Left kidney (tissue), 1 donor: ENCODE measurements at regions not wholly inside any gene's neighbourhood (a gene's known extent, or its start where the extent isn't known, plus 50 kb on each side); places are given as distances from the start of the nearest gene placed in this dataset.
A peak's percentile ranks its signal among the peaks of the same experiment; 100 is the strongest.

Experiments used
- DNase-seq: peaks from one replicate; pipeline ENCODE4 v3.0.0-alpha.2; 2013

DNA sequence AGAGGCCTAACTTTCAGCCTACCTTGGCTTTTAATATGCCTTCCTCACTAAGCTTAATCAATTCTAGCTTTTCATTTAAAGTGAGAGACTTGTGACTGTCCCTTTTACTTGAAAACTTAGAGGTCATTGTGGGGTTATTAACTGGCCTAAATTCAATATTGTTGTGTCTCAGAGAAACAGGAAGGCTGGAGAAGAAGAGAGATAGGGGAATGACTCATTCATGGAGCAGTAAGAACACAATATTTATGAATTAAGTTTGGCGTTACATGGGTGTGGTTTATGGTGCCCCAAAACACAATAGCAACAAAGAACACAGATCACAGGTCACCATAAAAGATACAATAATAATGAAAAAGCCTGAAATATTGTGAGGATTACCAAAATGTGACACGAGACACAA is 612.1 kb downstream of the TBC1D4 start:
- DNase-seq, result no peak

DNA sequence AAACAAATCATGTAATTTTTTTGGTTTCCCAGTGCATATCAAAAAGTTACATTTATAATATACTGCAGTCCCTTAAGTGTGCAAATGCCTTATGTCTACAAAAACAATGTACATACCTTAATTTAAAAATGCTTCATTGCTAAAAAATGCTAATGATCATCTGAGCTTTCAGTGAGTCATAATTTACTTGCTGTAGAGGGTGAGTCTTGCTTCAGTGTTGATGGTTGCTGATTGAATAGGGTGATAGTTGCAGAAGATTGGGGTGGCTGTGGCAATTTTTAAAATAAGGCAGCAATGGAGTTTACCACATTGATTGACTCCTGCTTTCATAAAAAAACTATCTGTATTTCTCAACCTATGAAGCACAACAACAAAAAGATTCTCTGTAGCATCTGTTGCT is 613.9 kb downstream of the TBC1D4 start:
- no peak for DNase-seq

DNA sequence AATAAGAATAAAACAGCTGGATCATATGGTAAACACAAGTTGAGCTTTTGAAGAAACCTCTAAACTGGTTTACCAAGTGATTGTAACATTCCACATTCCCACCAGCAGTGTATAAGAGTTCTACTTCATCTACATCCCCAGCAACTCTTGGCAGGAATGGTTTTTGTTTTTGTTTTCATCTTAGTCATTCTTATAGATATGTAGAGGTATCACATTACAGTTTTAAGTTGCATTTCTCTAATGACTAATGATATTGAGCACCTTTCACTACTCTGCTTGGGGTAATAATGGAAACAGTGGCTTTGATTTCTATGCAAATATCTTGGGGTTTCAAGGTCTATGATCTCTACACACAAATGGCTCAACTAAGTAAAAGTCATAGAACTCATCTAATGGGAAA is 614.5 kb downstream of the TBC1D4 start:
- DNase-seq, result no peak

DNA sequence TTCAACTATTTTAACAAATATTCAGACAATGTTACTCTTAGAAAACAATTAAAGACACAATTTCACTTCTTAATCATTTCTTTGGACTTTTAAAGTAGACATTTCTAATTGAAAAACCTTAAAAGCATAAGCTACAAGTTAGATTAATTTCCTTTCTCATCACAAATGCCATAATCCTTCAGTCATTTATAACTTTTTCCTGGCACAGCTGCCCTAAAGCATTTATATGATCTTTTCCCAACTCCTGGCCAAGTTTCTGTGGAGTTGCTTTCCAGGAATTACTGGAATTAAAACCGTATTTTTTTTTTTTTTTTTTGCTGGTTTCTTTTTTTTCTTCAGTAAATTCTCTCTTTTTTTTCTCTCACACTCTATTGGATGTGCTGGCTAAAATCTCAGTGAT is 615.9 kb downstream of the TBC1D4 start:
- no peak for DNase-seq

DNA sequence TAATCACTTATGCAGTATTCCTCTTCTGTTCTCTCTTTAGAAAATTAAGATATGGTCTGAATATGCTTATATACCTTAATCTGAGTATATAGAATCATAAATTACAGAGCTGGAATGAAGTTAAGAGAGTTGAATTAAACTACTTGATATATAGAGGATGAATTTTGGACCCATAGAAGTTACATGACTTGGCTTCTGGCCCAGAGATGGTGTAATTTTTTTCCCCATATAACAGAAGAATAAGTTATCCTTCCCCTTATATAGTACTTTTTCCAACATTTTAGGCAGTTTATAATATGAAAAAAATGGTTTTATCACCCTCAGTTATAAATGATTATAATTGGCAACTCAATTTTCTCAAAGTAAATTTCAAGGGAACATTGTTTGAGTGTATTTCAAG is 616.3 kb downstream of the TBC1D4 start:
- no peak for DNase-seq

DNA sequence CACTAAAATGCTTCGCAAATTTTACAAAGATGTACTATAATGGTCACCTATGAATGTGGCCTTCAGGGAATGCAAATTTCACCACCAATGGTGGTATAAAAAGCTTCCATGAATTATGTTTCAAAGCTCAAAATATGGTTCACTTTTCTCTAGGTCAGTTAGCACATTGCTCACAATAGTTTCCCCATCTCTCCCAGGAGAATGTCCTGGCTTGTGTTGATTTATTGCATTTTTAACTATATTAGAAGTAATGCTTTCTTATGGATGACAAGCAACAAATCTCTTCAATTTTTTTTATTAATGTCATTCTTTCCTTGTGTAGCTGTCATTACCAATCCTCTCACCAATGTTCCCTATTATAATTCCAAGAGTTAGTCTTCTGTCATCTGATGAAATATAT is 621.2 kb downstream of the TBC1D4 start:
- no peak for DNase-seq

DNA sequence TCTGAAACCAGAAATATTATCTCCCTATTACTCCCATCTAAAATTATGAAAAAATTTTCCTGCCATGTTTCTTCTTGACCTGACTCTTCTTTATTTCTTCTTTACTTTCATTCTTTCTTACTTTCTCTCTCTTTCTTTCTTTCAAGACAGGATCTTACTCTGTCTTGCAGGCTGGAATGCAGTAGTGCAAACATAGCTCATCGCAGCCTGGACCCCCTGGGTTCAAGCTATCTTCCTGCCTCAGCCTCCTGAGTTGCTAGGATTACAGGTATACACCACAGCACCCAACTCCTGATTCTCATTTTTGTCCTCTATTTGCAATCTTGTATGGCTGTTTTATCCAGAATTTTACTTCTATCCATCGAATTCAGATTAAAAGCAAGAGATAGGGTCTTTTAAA is 631.1 kb downstream of the TBC1D4 start:
- no peak for DNase-seq

DNA sequence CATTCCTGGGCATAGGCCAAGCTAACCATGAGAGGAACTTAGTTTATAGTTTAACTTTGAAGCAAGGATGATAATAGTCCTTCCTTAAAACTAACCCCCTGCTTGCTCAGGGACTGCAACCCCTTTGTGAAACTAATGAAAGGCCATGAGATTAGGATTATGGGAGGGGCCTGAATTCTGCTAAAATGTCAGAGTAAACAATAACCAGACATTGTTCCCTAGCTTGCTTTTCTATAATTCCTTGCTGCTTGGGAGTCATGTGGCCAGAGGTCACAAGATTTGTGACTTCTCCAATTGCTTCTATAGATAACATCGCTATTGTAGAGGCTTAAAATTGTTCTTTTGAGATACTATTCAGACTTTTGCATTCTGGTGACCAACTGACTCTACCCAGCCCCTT is 634.0 kb downstream of the TBC1D4 start:
- no peak for DNase-seq

DNA sequence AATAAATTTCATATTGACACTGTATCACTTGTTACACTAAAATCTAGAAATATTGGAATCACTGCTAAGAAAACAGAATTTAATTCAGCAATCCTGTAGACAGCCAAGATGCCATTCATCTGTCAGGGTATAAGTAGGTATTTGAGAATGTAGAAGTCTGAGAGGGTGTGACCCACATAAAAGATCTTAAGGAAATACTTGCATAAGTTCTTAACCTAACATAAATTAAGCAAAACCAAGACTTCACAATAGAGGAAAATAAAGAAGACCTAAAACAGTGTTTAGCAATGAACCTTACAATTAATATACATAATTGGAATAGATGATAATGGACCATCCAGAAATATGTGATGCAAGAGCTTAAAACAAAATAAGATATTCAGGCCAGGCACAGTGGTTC is 636.2 kb downstream of the TBC1D4 start:
- DNase-seq, result no peak

DNA sequence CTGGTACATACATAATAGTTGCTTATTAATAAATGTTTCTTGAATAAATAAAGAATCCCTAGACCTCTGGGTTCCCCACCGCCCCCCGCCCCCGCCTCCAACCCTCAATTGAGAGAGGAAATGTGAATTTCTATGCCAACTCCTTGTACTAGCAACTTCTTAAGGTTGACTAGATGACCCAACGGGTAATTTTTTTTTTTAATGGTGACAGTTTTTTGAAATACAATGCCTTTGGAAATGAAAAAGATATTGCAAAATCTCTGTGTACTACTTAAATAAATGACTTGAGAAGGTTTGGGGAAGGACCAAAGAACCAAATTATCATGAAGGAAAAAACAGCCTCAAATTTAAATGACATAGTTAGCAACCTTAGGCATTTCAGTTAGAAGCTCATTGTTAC is 640.3 kb downstream of the TBC1D4 start:
- no peak for DNase-seq

DNA sequence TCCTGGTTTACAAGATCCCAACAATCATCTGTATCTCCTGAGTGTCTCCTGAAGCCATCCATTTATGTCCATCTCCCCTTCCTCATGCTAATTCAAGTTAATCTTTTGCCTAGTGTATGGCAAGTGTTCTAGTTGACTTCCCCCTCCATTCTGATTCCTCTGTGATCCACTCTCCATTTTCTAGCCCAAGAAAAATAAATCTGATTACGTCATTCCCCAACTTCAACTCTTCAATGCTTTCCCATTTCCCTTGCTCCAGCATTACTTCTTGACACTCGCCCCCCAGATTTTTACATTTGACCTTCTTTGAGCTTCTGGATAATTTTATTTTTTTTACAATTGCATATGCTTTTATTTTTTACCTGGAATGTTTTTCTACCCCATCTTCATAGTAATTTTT is 640.8 kb downstream of the TBC1D4 start:
- DNase-seq, result no peak

DNA sequence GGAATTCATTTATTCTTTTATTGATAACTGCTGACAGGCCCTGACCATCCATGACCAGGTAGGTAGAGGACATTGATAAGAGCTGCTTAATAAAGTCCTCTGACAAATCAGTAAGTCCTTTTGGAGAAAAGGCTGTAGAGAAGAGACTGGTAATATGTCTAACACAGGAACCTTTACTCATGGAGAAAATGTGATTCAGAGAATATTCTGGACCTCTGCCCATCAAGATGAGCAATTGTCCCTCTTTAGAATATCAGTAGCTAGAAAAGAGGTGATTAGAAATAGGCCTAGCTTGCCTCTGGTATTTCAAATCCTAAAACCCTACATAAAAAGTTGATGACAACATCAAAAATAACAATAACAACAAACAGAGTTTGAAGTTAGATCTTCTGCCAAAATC is 642.3 kb downstream of the TBC1D4 start:
- DNase-seq, result no peak

DNA sequence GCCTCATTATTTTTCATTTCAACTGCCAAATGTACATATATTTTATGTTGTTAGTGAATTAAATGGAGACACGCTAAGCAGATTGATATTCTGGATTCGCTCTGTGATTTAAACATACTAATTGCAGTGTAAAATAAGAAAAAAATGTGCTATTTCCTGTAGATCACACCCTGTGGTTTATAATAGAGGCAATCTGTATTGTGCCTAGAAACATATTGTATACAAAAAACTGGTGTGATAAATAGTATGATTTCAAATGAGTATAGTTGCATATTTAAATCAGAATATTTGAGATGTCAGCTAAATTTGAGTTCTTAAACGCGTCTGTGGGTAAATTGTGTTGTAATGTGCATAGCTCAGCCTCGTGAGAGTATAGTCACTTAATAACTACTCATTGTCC is 643.9 kb downstream of the TBC1D4 start:
- no peak for DNase-seq

DNA sequence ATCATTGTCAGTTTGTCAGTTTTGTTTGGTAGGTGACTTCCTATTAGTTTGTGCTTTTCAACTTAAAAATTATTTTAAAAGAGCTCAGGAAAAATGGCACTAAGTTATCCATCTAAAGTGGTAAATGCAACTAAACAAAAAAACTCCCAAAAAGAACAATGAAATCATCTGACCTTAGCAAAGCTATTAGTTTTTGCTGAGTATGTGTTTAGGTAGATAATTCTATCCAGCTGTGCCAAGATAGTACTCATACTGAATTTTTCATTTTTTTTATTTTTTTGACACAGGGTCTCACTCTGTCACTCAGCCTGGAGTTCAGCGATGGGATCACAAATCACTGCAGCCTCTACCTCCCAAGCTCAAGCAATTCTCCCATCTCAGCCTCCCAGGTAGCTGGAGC is 645.3 kb downstream of the TBC1D4 start:
- DNase-seq, result no peak

DNA sequence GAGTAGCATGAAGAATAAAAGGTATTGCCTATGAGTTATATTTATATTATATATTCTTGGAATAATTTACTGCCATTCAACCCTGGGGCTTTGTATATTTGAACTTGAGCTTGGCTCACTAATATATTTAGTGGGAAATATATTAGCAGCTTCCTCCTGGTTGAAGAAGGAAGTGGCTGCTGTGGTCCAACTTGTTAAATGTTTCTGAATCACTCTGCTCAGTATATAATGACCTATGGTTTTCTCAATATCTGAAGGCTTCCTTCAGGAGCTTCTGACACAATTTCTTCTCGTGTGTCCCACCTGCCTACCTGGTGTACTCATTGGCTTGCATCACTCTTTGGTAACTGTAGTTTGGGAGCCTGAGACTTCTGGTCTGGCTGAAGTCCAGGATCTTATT is 646.4 kb downstream of the TBC1D4 start:
- DNase-seq, result no peak

DNA sequence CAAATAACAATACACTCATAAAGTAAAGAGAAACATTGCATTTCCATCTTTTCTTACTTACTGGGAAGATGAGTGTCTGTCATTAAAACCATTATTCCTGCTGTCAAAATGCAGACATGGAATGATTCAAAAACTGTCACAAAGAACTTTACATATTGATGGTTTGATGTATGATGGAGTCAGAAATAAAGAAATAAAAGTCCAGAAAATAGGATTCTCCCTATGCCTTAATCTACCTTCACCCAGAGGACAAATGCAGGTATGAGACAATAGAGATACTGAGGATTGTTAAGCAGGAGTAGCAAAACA is 656.1 kb downstream of the TBC1D4 start:
- no peak for DNase-seq

DNA sequence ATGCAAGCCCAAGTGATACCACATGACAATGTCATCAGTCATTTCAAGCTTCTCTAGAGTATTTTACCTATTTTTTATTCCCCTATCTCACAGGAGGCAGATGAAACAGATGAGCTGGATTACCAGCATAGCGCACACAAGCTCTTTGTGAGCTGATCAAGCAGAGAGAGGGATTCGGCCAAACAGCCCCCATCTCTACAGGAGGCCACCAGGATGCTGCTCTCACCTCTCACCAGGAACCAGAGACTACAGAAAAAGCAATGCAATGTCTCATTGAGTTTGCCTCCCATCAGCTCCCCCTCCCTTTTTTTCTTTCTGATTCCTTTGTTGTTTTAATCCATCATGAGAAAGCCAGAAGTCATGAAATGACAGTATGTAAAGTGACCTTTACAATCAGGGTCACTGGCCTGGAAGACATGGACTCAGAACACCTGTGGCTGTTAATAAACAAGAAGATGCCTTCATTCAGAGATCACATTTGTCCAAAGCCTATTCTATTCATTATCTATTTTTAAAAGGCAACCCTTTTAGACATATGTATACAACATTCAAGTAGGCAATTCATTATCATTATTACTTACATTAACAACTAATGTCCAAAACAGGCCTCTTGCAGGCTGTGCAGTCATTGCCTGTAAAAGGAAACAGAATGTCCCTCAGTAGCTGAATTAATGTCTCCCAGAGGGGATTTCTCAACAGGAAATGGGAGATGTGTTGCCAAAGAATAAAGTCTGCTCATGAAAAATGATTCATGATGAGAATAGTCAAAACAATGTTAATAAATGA is 656.6 kb downstream of the TBC1D4 start:
- DNase-seq, result peak; percentile 6

DNA sequence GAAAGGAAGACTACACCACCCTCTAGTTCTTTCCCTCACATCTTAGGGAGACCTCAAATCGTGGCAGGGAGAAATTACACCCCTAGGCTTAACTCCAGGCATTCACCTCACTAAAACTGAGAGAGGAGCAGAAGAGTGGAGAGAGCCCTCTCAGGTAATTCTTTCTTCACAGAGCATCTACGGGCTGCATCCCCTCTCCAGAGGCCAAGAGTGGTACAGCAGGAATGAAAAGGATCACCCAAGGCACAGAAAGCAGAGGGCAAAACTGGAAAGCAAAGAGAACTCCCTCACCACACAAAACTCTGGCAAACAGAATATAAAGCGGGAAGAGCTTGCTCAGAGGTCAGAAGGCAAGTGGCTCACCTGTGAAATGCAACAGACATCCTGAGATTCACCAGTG is 661.2 kb downstream of the TBC1D4 start:
- DNase-seq, result no peak

DNA sequence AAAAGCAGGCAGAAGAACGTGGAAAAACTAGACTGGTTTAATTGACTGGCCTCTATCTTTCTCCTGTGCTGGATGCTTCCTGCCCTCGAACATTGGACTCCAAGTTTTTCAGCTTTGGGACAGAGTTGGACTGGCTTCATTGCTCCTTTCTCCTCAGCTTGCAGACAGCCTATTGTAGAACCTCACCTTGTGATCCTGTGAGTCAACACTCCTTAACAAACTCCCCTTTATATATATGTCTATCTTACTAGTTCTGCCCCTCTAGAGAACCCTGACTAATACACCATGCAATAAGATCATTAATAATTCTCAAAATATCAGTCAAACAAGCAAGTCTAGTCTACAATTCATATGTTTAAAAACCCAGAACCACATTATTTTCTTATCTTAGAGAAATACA is 662.4 kb downstream of the TBC1D4 start:
- DNase-seq, result no peak

DNA sequence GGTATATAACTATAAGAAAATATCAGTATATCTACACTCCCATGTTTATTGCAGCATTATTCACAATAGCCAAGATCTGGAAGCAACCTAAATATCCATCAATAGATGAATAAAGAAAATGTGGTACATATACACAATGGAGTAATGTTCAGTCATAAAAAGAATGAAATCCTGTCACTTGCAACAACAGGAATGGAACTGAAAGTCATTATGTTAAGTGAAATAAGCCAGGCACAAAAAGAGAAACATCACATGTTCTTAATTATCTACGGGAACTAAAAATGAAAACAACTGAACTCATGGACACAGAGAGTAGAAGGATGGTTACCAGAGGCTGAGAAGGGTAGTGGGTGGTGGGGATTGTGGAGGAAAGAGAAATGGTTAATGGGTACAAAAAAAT is 665.2 kb downstream of the TBC1D4 start:
- no peak for DNase-seq

DNA sequence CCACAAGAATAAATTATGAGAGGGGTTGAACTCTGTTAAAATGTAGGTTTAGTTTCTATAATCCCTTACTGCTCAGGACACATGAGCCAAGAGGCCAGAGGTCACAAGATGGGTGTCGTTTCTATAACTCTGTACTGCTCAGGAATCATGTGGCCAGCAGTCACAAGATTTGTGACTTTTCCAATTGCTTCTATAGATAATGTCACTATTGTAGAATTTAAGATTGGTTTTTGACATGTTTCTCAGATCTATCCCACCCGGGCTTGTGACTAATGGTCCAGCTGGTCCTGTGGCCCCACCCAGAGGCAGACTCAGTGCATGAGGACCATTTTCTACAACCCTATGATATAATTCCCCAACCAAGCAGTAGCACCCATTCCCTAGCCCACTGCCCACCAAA is 662.0 kb upstream of the KLF12 start:
- DNase-seq, result no peak

DNA sequence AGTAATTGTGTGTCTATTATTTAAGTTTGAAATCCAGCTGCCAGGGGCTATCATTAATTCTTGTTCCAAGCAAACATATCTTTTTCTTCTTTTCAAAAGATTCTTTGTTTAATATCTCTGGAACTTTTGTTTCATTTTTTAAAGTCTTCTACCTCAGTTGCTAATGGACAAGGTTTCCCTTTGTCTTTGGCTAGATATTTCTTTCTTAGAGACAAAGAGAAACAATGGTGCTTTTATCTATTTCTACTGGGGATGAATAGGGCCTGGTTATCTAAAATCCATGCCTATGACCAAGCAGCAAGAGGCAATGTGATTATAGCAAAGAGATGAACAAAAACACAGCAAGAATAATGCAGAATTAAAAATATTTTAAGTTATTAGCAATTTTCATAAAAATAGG is 661.3 kb upstream of the KLF12 start:
- DNase-seq, result no peak

DNA sequence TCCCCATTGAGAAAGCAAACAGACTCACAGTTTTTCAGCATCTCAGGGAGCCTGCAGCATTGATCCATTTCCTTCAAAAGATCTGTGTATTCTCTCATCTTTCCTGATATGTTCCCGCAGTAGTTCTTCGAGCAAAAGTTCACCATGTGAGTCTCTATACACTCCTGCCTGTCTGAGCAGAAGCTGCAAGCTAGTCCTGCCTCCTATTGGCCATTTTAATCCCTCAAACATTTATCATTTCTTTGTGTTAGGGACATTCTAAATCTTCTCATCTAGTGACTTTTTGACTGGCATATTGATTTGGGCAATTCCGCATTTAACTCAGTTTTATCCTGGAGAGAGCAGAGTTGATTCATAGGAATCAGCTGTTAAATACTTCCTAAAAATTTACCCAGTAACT is 660.4 kb upstream of the KLF12 start:
- no peak for DNase-seq

DNA sequence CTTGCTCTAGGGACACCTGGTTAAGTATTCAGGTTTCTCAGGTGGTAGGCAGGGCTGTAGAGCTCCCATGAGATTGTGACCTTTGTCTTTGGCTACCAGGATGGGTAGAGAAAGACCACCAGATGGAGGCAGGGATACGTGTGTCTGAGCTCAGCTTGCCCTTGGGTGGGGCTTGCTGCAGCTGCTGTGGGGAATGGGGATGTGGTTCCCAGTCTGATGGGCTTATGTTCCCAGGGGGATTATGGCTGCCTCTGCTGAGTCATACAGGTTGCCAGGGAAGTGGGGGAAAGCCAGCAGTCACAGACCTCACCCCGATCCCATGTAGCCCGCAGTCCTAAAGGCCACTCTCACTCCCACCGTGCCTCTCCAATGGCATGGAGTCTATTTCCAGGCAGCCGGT is 659.9 kb upstream of the KLF12 start:
- no peak for DNase-seq

DNA sequence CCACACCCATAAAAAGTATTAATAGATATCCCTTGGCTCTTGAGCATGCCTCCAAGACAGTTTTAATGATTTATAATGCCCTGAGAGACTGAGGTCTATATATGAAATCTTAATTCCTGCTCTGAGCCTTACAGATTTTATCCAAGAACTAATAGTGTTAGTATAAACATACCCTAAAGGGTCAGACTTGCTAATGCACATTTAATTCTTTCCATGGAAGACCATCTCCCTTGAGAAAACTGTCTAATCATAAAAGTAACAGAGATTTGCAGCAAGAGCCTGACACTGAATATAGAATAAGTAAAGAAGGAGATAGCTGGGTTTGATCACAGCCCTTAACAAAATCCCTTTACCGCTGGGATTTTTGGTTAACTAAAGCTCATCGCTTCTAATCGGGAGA is 650.8 kb upstream of the KLF12 start:
- no peak for DNase-seq
